GM12878 (cell line): ENCODE measurements at regions not wholly inside any gene's neighbourhood (a gene's known extent, or its start where the extent isn't known, plus 50 kb on each side); places are given as distances from the start of the nearest gene placed in this dataset.

Source experiments
- ASH2L ChIP-seq: fragments of 300-600, 200-600 bp; sonication (generic); IDR thresholded peaks from 2 replicates; pipeline ENCODE4 v1.6.1; 2017; ENCODE audit warnings: low read depth, mild to moderate bottlenecking, borderline replicate concordance
- BACH1 ChIP-seq: fragments of 450-650 bp; IDR thresholded peaks from 2 replicates; pipeline ENCODE4 v1.6.1; 2017; ENCODE audit warnings: mild to moderate bottlenecking, borderline replicate concordance
- CREM ChIP-seq: IDR thresholded peaks from 2 replicates; pipeline ENCODE4 v1.6.1; 2014; ENCODE audit warnings: antibody characterized with exemption, low read depth
- ETV6 ChIP-seq, 2 experiments: fragments of 450-650 bp in 1 of 2; IDR thresholded peaks in 1 of 2; conservative IDR thresholded peaks in 1 of 2; 2 replicates each; pipeline ENCODE4 v1.6.1; 2014; ENCODE audit warnings: antibody characterized with exemption in 1 of 2, borderline replicate concordance in 1 of 2, low read depth in 1 of 2, mild to moderate bottlenecking in 1 of 2, moderate library complexity in 1 of 2
- EZH2 ChIP-seq: IDR thresholded peaks from 2 replicates; pipeline ENCODE4 v1.6.1; 2012; ENCODE audit warnings: low read depth, mild to moderate bottlenecking, control low read depth, inconsistent platforms, low read length, borderline replicate concordance; ENCODE audit not compliant: control insufficient read depth
- GABPA ChIP-seq: IDR thresholded peaks from 2 replicates; pipeline ENCODE4 v1.6.1; 2014; ENCODE audit warnings: antibody characterized with exemption, low read depth, mild to moderate bottlenecking, inconsistent platforms
- POLR2AphosphoS2 ChIP-seq: IDR thresholded peaks from 2 replicates; pipeline ENCODE4 v1.6.1; 2011; ENCODE audit warnings: low read depth, mild to moderate bottlenecking, low read length, improper control_type of control experiment, moderate library complexity
- POLR2AphosphoS5 ChIP-seq: IDR thresholded peaks from 2 replicates; pipeline ENCODE4 v1.6.1; 2011; ENCODE audit warnings: mild to moderate bottlenecking, low read length, inconsistent platforms
- STAT3 ChIP-seq: IDR thresholded peaks from 2 replicates; pipeline ENCODE4 v1.6.1; 2011; ENCODE audit warnings: low read depth, low read length, improper control_type of control experiment
- YY1 ChIP-seq: IDR thresholded peaks from 2 replicates; pipeline ENCODE4 v1.6.1; 2011; ENCODE audit warnings: low read depth, mild to moderate bottlenecking, low read length
- ZNF274 ChIP-seq: IDR thresholded peaks from one replicate; pipeline ENCODE4 v1.8.0; 2011; ENCODE audit not compliant: insufficient read length, insufficient read depth
- TF ChIP-seq, protein P1 (sequence below), 3 experiments: IDR thresholded peaks in 2 of 3; conservative IDR thresholded peaks in 1 of 3; 2 replicates each; pipeline ENCODE4 v1.5.1; 2011; ENCODE audit warnings: low read depth in 3 of 3, low read length in 3 of 3, mild to moderate bottlenecking in 3 of 3, control low read depth in 2 of 3, moderate library complexity in 2 of 3, inconsistent platforms in 1 of 3, mixed read lengths in 1 of 3; ENCODE audit not compliant: control insufficient read depth in 2 of 3, insufficient read depth in 1 of 3; ENCODE audit errors: extremely low read depth in 1 of 3

DNA sequence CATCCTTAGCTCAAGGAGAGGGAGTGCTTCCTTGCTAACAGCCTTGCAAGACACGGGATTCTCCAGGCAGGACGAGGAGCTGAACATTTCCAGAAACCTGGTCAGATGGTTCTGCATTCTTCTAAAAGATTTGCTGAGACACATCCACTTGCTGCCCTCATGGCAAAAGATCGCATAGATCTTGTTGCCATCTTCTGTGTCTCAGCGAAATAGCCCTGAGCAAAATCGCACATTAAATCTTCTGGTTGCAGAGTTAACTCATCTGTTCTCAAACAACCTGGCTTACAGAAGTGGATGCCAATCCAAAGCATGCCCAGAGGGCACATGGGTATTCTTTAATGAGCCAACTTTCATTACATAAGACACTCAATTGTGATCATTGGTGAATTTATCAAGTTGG, 167.5 kb downstream of the PRKX start:
- TF ChIP-seq GABPA = no peak
- TF ChIP-seq, protein P1, sequence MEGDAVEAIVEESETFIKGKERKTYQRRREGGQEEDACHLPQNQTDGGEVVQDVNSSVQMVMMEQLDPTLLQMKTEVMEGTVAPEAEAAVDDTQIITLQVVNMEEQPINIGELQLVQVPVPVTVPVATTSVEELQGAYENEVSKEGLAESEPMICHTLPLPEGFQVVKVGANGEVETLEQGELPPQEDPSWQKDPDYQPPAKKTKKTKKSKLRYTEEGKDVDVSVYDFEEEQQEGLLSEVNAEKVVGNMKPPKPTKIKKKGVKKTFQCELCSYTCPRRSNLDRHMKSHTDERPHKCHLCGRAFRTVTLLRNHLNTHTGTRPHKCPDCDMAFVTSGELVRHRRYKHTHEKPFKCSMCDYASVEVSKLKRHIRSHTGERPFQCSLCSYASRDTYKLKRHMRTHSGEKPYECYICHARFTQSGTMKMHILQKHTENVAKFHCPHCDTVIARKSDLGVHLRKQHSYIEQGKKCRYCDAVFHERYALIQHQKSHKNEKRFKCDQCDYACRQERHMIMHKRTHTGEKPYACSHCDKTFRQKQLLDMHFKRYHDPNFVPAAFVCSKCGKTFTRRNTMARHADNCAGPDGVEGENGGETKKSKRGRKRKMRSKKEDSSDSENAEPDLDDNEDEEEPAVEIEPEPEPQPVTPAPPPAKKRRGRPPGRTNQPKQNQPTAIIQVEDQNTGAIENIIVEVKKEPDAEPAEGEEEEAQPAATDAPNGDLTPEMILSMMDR (IDR thresholded peaks at IDR 0.05 in 2 of 3, conservative IDR thresholded peaks at IDR 0.05 in 1 of 3; ENCODE audit: control insufficient read depth in 2 of 3, extremely low read depth in 1 of 3, insufficient read depth in 1 of 3, low read depth in 3 of 3, low read length in 3 of 3) = no peak
- no peak for TF ChIP-seq ETV6 (conservative IDR thresholded peaks at IDR 0.05 in 1 of 2, IDR thresholded peaks at IDR 0.05 in 1 of 2; ENCODE audit: borderline replicate concordance in 1 of 2, low read depth in 1 of 2)
- TF ChIP-seq STAT3 = no peak
- no peak for TF ChIP-seq ZNF274
- no peak for TF ChIP-seq CREM
- no peak for TF ChIP-seq YY1
- no peak for TF ChIP-seq POLR2AphosphoS2
- TF ChIP-seq BACH1 = no peak
- TF ChIP-seq POLR2AphosphoS5 = no peak
- no peak for TF ChIP-seq ASH2L
- TF ChIP-seq EZH2 = no peak
